PFSK-1 (cell line): ENCODE measurements at regions not wholly inside any gene's neighbourhood (a gene's known extent, or its start where the extent isn't known, plus 50 kb on each side); places are given as distances from the start of the nearest gene placed in this dataset.

ENCODE experiments used
- FOXP2 ChIP-seq: optimal IDR thresholded peaks from 2 replicates; pipeline ENCODE3; 2011; ENCODE audit warnings: borderline replicate concordance, control low read depth, inconsistent platforms; ENCODE audit not compliant: insufficient read depth; ENCODE audit errors: extremely low read length, extremely low read depth
- POLR2AphosphoS5 ChIP-seq: IDR thresholded peaks from 2 replicates; pipeline ENCODE4 v1.6.1; 2012; ENCODE audit warnings: low read depth, mild to moderate bottlenecking, control low read depth, low read length, moderate library complexity
- REST ChIP-seq, 2 experiments: IDR thresholded peaks; 2 replicates each; pipeline versions ENCODE4 v1.6.1 to v1.8.0; 2011 to 2012; ENCODE audit warnings: low read depth in 2 of 2, low read length in 2 of 2, control low read depth in 1 of 2, inconsistent platforms in 1 of 2, mild to moderate bottlenecking in 1 of 2, moderate library complexity in 1 of 2; ENCODE audit not compliant: insufficient read depth in 1 of 2
- SIN3A ChIP-seq: IDR thresholded peaks from 2 replicates; pipeline ENCODE4 v1.6.1; 2012; ENCODE audit warnings: mild to moderate bottlenecking, low read length, moderate library complexity, borderline replicate concordance; ENCODE audit not compliant: insufficient read depth
- TAF1 ChIP-seq: IDR thresholded peaks from 2 replicates; pipeline ENCODE4 v1.6.1; 2012; ENCODE audit warnings: low read length, control low read depth, borderline replicate concordance; ENCODE audit not compliant: insufficient read depth

- TF ChIP-seq SIN3A (no peak), POLR2AphosphoS5 (no peak), FOXP2 (no peak), REST (IDR thresholded peaks at IDR 0.05; ENCODE audit: insufficient read depth in 1 of 2, low read depth in 2 of 2, low read length in 2 of 2) (no peak), TAF1 (no peak)
Observed at GRCh38 chr2:163039266-163039665, 200.7 kb upstream of the KCNH7 start.

- TF ChIP-seq REST (IDR thresholded peaks at IDR 0.05; ENCODE audit: insufficient read depth in 1 of 2, low read depth in 2 of 2, low read length in 2 of 2), result no peak
- no peak for TF ChIP-seq FOXP2
- TF ChIP-seq TAF1, result no peak
- TF ChIP-seq SIN3A, result no peak
- TF ChIP-seq POLR2AphosphoS5, result no peak
Observed at GRCh38 chr2:163028807-163029206, 190.2 kb upstream of the KCNH7 start.

- TF ChIP-seq SIN3A (no peak), FOXP2 (no peak), REST (IDR thresholded peaks at IDR 0.05; ENCODE audit: insufficient read depth in 1 of 2, low read depth in 2 of 2, low read length in 2 of 2) (no peak), POLR2AphosphoS5 (no peak), TAF1 (no peak)
Observed at GRCh38 chr2:163011000-163011399, 172.4 kb upstream of the KCNH7 start.

GRCh38 chr2:163008642-163009041, 170.1 kb upstream of the KCNH7 start:
- TF ChIP-seq REST (IDR thresholded peaks at IDR 0.05; ENCODE audit: insufficient read depth in 1 of 2, low read depth in 2 of 2, low read length in 2 of 2), result no peak
- no peak for TF ChIP-seq FOXP2
- no peak for TF ChIP-seq TAF1
- no peak for TF ChIP-seq SIN3A
- no peak for TF ChIP-seq POLR2AphosphoS5

GRCh38 chr2:162994718-162995117, 156.2 kb upstream of the KCNH7 start:
- no peak for TF ChIP-seq FOXP2
- no peak for TF ChIP-seq REST (IDR thresholded peaks at IDR 0.05; ENCODE audit: insufficient read depth in 1 of 2, low read depth in 2 of 2, low read length in 2 of 2)
- TF ChIP-seq POLR2AphosphoS5, result no peak
